Fibroblast of skin of abdomen (primary cell): ENCODE measurements at regions not wholly inside any gene's neighbourhood (a gene's known extent, or its start where the extent isn't known, plus 50 kb on each side); places are given as distances from the start of the nearest gene placed in this dataset.
A peak's percentile ranks its signal among the peaks of the same experiment; 100 is the strongest.
"Not testable (repeated sequence)": the region's sequence is repeated elsewhere in the genome, so short reads cannot be mapped to it uniquely, and the experiment has no call there.

Experiments used
- DNase-seq: peaks from one replicate; pipeline ENCODE4 v3.0.0-alpha.2; 2013

- no peak for DNase-seq
Measured at GRCh38 chr13:80559944-80560343, 219.0 kb upstream of the SPRY2 start.

GRCh38 chr13:80558074-80558473 is 217.1 kb upstream of the SPRY2 start:
- no peak for DNase-seq

- DNase-seq = no peak
Measured at GRCh38 chr13:80555796-80556678, 215.1 kb upstream of the SPRY2 start.

- no peak for DNase-seq
Measured at GRCh38 chr13:80552851-80553440, 212.0 kb upstream of the SPRY2 start.

- no peak for DNase-seq
Measured at GRCh38 chr13:80551650-80552497, 210.9 kb upstream of the SPRY2 start.

- DNase-seq = peak; percentile 18
Measured at GRCh38 chr13:80550971-80551441, 210.1 kb upstream of the SPRY2 start.

- no peak for DNase-seq
Measured at GRCh38 chr13:80548915-80549314, 208.0 kb upstream of the SPRY2 start.

- DNase-seq = no peak
Measured at GRCh38 chr13:80547885-80548825, 207.2 kb upstream of the SPRY2 start.

GRCh38 chr13:80547341-80547740 is 206.4 kb upstream of the SPRY2 start:
- no peak for DNase-seq

GRCh38 chr13:80533175-80533574 is 192.2 kb upstream of the SPRY2 start:
- no peak for DNase-seq

- no peak for DNase-seq
Measured at GRCh38 chr13:80530902-80531301, 190.0 kb upstream of the SPRY2 start.

- DNase-seq = peak; percentile 20
Measured at GRCh38 chr13:80530191-80530590, 189.3 kb upstream of the SPRY2 start.

- peak; percentile 1 for DNase-seq
Measured at GRCh38 chr13:80529734-80530133, 188.8 kb upstream of the SPRY2 start.

GRCh38 chr13:80528733-80529132 is 187.8 kb upstream of the SPRY2 start:
- DNase-seq = no peak

GRCh38 chr13:80527400-80527799 is 186.5 kb upstream of the SPRY2 start:
- DNase-seq = peak; percentile 4

GRCh38 chr13:80524447-80525215 is 183.7 kb upstream of the SPRY2 start:
- no peak for DNase-seq

- no peak for DNase-seq
Measured at GRCh38 chr13:80523134-80523533, 182.2 kb upstream of the SPRY2 start.

GRCh38 chr13:80522463-80522862 is 181.5 kb upstream of the SPRY2 start:
- DNase-seq = not testable (repeated sequence)

GRCh38 chr13:80516818-80517348 is 176.0 kb upstream of the SPRY2 start:
- DNase-seq = no peak

GRCh38 chr13:80515296-80515695 is 174.4 kb upstream of the SPRY2 start:
- DNase-seq = no peak

GRCh38 chr13:80513196-80513595 is 172.3 kb upstream of the SPRY2 start:
- DNase-seq = no peak
